Right ventricle myocardium inferior (tissue), 1 donor: ENCODE measurements at regions not wholly inside any gene's neighbourhood (a gene's known extent, or its start where the extent isn't known, plus 50 kb on each side); places are given as distances from the start of the nearest gene placed in this dataset.
A peak's percentile ranks its signal among the peaks of the same experiment; 100 is the strongest.

Experiments
- ATAC-seq: fragments of 200-7000 bp; cut with Tn5 transposase; one replicate; pipeline ENCODE4 v1.9.1; 2020; ENCODE audit warnings: mild to moderate bottlenecking, moderate library complexity
- DNase-seq: peaks from one replicate; pipeline ENCODE4 v3.0.0; 2021; ENCODE audit errors: missing footprints
- intact Hi-C: fragments of 100-400 bp; cut with DNase I; formaldehyde crosslinking; loops from one replicate; pipeline ENCODE4 v1.11.0; 2022
- donor health status: DM: no; HTN: yes; CAD: no; lungs with severe emphysema.

DNA sequence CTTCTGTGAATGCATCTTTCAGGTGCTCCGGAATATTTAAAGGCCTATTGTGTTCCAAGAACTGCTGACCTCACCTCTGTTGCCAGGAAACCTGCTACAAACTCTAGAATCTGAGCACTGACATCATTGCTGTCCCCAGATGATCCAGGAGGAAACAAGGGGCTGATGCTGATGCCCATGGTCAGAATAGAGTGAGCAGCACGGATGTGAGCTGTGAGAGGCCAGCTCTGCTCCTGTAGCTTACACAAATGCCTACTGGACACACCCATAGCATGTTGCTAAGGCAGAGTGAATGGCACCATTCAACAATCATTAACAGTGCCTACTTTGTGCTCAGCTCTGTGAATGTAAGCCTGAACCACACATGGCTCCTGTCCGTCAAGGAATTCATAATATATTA, 276.7 kb upstream of the API5 start:
- DNase-seq (no peak), ATAC-seq (no peak)
- intact Hi-C loops: no loop called here

DNA sequence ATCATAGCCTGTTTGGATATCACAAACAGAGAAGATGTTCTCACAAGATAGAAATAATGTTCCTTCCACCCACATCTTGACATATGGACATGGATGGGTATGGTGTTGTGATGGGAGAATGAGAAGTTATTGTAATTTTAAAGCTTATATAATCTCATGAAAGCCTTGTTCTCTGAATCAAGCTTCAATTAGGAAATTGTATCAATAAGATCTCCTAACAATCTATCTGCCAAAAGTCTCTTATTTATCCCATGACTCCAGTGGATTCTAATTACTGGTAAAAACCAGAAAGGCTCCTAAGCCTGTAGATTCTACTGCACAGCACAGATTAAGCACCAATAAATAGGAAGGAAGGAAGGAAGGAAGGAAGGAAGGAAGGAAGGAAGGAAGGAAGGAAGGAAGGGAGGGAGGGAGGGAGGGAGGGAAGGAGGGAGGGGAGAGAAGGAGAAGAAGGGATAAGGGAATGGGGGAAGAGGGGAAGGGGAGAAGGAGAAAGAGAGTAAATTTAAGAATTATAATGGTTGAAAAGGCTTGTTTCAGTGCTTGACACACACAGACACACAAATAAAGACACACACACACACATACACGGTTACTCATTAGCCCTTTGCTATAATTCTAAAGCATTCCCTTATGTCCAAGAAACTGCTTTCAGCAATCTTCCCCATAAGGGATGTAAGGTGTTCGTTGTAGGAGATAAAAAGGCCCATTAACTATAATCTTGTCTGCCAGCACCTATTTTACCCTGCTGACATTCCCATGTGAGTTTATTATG, 258.0 kb upstream of the API5 start:
- intact Hi-C loops: no loop called here
- DNase-seq (no peak), ATAC-seq (no peak)

DNA sequence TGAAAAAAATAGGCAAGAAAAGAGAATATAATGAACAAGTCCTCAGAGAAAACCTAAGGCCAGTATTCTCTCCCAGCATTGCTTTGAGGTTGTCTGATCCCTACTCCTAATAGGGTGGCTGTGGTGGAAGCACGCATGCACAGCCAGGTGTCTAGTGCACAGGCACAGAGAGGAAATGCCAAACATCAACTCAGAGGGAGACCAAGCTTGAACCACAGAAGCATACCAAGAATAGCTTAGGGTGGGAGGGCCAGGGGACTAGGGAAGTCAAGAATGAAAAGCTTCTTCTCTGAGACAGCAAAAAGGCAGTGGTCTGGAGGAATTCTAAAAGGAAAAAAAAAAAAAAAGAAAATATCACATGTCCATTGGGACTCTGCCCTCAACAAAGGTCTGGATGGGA, 244.1 kb upstream of the API5 start:
- ATAC-seq: no peak
- intact Hi-C loops: no loop called here
- DNase-seq: no peak

DNA sequence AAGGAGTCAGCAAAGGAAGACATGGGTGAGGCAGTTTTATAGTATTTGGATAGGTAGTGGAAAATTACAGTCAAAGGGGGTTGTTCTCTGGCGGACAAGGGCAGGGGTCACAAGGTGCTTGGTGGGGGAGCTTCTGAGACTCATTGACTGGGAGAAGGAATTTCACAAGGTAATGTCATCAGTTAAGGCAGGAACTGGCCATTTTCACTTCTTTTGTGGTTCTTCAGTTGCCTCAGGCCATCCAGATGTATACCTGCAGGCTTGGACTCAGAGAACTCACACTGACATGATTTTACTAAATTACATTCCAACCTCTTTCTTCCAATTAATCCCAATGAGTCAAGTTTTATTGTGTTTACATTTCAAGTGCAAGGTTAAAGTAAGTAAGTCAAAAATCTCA, 240.5 kb upstream of the API5 start:
- DNase-seq (no peak), ATAC-seq (no peak)
- intact Hi-C loops: no loop called here

DNA sequence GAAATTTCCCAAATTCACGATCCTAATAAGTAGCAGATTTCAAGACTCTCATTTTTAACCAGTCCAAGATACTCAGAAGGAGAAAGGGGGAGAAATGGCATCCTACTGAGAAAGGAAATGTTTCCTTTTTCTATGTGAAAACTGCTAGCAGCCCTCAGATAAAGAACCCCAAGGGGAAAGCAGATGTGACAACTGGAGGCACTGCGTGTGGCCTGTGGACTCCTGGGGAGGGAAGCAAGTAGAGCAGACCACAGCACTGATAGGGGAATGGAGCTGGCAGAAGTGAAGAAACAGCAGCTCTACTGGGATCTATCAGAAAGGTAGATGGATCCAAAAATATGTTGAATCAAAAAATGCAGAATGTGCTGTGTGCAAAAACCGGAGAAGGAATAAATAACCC, 239.7 kb upstream of the API5 start:
- intact Hi-C loops: no loop called here
- DNase-seq (no peak), ATAC-seq (no peak)

DNA sequence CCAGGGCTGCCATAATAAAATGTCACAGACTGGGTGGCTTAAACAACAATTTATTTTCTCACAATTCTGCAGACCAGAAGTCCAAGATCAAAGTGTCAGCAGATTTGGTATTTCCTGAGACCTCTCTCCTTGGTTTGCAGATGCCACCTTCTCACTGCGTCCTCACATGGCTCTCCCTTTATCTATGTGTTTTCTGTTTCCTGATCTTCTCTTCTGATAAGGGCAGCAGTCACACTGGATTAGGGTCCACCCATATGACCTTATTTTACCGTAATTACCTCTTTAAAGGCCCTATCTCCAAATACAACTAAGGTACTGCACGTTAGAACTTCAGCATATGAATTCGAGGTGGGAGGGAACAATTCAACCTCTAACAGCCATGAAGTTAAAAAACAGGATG, 238.9 kb upstream of the API5 start:
- intact Hi-C loops: no loop called here
- ATAC-seq: no peak
- no peak for DNase-seq

DNA sequence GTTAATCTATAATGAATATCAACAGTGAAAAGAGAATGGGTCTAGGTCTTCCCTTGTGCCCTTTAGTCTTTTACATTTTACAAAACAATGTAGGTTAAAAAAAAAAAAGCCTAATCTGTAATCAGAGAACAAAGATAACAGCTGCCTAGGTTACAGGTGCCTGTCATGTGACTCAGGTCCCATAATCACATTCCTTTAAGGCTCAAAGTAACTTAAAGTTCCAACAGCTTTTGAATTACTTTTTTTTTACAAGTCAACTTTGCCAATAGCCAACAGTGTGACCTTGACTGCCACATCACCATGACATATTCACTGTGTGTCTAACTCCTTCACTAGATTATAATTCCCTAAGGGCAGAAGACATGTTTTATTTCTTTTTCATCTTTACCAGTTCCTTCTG, 237.0 kb upstream of the API5 start:
- DNase-seq (no peak), ATAC-seq (no peak)
- intact Hi-C loops: no loop called here

DNA sequence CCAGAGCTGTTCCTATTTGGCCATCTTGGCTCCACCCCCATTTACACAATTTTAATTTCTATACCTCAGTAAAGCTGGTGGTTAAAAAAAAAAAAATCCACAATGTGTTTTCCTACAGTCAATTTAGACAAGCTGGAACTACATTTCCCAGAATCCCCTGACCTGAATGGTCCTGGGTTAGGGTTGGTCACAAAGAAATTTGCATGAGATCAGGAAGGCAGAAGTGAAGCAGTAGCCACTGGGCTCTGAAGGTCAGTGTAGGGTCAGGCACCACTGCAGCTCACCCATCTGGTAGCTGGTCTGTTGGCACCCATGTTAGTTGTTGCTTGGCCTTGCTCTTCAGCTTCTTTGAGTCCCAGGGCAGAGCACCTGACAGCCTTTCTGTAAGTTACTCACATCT, 210.7 kb upstream of the API5 start:
- ATAC-seq (no peak), DNase-seq (no peak)
- intact Hi-C loops: no loop called here

DNA sequence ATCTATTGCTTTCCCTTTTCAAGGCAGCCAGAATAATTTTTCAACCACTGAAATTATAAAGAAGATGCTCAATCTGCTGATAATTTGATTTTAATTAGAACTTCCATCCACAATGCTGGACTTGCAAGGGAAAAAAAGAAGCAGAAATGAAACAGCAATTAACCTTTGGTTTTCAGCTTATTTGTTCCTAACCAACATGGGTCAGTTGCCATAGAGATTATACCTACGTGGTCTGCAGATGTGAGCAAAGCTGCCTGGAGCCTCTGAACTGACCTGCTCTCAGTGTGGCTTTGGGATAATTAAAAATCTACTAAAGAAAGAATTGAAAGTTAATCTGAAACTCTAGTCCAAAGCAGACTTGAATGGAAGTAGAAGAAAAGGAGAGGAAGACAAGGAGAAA, 195.7 kb upstream of the API5 start:
- DNase-seq (no peak), ATAC-seq (no peak)
- intact Hi-C loops: no loop called here

DNA sequence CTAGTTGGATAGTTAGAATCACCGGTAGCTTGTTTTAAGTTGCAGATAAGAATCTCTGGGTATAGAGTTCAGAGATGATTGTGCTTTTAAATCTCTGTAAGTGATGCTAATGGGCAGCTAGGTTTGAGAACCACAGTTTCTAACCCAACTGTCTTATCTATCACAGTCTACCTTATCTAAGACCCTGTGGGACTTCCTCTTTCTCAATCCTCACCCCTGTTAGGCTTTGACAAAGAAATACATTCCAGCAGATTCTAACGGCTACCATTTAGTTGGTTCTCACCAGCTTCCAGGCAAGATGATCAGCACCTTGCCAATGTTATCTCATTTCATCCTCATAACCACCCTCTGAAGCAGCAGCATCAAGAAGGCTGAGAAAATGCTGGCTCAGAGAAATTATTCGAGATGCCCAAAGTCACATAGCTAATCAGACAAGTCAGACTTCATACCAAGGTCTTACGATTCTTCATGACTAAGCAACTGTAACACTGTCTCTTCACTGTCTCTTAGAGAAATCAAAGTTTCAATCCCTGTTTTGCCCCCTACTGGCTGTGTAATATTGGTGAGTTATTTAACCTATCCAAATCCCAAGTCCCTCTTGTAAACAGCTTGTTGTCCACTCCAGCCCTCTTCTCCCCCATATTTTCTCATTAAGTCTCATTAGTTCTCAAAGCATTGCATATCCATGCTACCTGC, 192.4 kb upstream of the API5 start:
- DNase-seq: no peak
- ATAC-seq: no peak
- intact Hi-C loops: no loop called here

DNA sequence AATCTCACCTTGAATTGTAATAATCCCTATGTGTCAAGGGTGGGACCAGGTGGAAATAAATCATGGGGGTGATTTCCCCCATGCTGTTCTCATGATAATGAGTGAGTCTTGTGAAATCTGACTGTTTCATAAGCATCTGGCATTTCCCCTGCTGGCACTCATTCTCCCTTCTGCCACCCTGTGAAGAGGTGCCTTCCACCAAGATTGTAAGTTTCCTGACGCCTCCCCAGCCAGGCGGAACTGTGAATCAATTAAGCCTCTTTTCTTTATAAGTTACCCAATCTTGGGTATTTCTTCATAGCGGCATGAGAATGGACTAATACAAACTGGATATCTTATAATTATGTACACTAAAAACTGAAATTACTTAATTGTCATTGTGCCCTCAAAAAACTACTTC, 189.2 kb upstream of the API5 start:
- ATAC-seq: no peak
- DNase-seq: no peak
- intact Hi-C loops: loop anchor here (5.0 kb wide), 1 partner anchor 90 kb away; no protein-coding TSS in a partner anchor

DNA sequence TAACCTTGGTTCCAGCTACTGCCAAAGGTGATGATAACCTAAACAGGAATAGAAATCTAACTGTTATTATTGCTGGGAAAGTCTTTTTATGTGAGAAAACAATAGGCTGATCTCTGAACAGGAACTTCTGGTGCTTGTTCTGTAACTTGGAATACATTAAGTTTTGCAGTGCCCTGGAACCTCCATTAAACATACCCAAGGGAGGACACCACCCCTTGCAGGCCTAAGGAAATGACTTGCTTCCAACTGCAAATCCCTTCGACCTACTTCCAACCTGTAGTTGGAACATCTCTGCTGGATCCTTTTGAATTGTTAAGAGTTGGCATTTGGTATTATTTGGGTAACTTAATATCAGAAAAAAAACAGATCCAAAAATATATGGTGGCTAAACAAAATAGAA, 188.4 kb upstream of the API5 start:
- intact Hi-C loops: loop anchor here (5.0 kb wide), 1 partner anchor 91 kb away; no protein-coding TSS in a partner anchor
- no peak for DNase-seq
- no peak for ATAC-seq

DNA sequence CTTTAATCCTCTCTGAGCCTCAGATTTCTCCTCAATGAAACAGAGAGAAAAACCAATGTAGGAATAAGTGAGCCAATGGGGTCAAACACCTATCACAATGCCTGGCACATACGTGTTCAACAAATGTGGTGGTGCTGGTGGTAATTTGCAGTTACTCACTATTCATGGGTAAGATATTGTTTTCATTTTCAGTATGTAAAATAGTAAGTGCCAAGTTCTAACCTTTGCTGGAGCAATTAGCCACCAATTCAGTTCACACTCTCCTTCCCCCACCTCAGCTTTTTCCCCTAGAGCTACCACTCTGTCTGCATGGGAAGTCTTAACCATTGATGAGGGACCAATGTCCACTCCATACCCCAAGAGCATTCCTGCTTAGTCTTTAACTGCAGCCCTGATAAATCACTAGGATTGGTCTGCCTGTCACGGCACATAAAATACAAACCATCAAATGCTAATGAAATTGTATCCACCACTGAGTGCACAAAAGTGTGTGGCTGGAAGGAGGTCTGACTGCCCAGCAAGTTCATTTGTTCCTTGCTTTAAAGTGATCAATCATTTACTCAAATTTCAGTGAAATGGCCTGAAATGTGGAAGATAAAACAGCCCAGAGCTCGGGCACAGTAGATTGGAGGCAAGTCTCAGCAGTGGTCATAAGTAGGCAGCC, 187.4 kb upstream of the API5 start:
- intact Hi-C loops: loop anchor here (5.0 kb wide), 1 partner anchor 92 kb away; no protein-coding TSS in a partner anchor
- ATAC-seq: no peak
- DNase-seq: no peak

DNA sequence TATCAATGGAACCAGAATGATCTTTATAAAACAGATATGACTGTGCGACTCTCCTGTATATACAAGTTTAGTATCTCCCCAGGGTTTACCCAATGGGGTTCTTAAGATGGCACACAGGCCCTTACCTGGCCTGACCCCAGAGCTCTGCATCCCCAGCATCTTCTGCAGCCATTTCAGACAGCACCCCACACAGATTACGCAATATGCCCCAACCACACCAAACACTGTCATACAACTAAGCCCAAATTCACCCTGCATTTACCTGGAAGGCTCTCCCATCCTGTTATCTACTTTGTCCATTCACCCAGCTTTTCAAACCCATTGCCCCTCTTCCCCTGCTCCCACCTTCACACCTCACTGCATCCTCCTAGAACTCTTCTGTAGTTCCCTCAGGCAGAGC, 182.5 kb upstream of the API5 start:
- DNase-seq: no peak
- ATAC-seq: no peak
- intact Hi-C loops: no loop called here

DNA sequence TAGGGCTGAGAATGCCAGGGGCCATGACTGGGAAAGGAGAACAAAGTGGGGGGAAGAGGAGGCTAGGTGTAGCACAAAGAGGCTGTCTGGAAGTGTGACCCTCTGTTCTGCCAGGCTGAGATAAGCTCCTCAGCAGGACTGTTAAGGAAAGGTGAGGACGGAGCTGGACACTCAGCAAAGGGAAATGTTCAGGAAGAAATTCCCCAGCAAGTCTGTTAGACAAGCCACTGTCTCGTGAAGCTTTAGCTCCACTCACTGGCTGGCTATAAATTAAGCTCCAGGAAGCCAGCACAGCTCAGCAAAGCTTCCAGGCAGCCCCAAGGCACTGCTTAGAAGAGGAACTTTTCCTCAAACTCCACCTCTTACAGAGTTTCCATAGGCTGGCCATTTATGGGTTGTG, 181.2 kb upstream of the API5 start:
- peak; percentile 26 for ATAC-seq
- DNase-seq: no peak
- intact Hi-C loops: loop anchor here (1.0 kb wide), 1 partner anchor 360 kb away; no protein-coding TSS in a partner anchor

DNA sequence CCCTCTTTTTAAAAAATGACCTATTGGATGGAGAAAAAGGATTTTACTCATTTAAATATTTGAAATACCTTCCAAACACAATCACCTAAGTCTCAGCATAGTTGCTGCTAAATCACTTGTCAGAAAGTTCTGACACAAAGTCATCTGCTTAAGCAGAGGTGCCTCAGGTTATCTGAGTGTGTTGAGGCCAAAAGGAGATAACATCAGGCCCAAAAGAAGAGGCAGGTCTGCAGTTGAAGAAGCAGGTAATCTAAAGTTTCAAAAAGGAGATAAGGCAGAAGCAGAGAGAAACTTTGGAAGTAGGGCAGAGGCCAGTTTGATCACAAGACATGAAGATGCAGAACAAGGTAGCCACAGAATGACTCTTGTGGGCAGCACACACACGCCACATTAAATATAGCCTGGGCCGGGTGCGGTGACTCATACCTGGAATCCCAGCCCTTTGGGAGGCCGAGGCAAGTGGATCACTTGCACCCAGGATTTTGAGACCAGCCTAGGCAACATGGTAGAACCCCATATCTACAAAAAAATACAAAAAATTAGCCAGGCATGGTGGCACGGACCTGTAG, 175.7 kb upstream of the API5 start:
- no peak for DNase-seq
- no peak for ATAC-seq
- intact Hi-C loops: no loop called here

DNA sequence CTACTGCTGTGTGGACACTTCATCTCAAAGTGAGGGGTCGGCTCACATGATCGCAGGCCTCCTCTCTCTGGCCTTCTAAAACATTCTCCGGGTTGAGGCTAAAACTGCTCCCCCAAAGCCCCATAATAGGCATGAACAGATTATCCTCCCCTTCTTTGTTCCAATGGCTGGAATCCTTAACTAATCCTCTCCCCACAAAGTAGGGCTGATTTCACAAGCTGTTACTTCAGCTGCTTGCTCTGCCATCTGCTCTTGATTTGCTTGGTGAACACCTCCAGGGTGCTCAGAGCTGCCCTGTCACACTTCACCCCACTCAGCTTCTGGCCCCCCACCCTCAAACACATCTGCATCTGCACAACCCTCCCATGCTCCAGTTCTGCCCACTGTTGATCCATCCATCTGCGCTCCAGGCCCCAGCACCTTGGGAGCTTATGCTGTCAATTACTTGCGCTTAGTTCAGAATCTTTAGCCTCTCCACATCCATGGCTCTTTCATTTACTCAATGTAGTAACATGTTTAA, 173.1 kb upstream of the API5 start:
- ATAC-seq: no peak
- intact Hi-C loops: no loop called here
- DNase-seq: no peak

DNA sequence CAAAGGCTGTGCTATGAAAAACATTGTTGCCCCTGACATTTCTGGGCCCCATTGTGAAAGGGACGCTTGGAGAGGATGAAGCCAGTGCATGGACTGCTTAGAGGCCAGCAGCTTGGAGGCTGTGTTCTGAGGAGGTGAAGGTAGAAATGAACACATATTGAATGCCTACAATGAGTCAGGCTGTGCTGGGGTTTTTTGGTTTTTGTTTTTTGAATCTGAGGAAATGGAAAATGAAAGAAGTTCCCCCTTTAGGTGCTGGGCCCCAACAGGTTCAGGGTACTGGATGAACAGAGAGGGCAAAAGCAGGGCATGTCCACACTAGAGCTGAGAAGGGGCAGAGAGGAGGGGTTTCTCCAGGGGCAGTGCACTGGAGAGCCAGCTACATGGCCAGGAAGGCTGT, 166.1 kb upstream of the API5 start:
- DNase-seq: no peak
- no peak for ATAC-seq
- intact Hi-C loops: no loop called here

DNA sequence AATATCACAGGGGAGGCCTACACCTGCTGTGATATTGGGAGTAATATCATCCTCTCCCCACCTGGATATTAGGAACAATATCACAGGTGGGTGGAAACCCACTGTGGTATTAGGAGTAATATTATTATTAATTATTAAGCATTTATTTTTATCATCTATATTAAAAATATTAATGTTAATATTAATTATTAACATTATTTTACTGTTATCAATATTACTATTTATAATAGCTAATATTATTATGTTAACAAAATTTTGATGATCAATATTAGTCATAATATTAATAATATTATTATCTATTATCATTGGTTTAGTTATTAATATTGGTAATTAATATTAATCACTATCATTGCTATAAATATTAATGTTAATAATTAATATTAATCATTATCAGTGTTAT, 161.1 kb upstream of the API5 start:
- intact Hi-C loops: no loop called here
- ATAC-seq: no peak
- DNase-seq: no peak

DNA sequence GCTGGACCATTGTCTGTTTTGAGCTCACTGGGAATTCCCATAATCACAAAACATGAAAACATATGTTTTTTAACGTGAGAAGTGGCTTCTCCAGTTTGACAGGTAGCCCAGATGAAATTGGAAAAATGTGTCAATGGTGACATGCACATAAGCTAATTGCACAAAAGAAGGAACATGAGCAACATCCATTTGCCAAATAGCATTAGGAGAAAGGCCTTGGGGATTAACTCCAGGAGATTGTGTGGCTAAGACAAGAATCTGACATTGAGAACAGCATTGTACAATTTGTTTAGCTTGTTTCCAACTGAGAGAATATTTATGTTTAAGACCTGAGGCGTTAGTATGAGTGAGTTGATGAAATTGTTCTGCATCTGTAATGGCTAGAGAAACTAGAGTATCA, 147.0 kb upstream of the API5 start:
- DNase-seq: no peak
- intact Hi-C loops: no loop called here
- ATAC-seq: no peak
